Mononuclear cell (primary cell): ENCODE measurements at regions not wholly inside any gene's neighbourhood (a gene's known extent, or its start where the extent isn't known, plus 50 kb on each side); places are given as distances from the start of the nearest gene placed in this dataset.
"Not testable (repeated sequence)": the region's sequence is repeated elsewhere in the genome, so short reads cannot be mapped to it uniquely, and the experiment has no call there.

Source experiments
- H3K27me3 ChIP-seq: 2 replicates; pipeline ENCODE4 v1.6.0; 2011; ENCODE audit warnings: low read length, control low read depth; ENCODE audit not compliant: insufficient read depth
- H3K4me1 ChIP-seq: 2 replicates; pipeline ENCODE4 v1.5.1; 2011; ENCODE audit warnings: mild to moderate bottlenecking, low read length, control low read depth; ENCODE audit not compliant: insufficient read depth
- H3K4me3 ChIP-seq: 2 replicates; pipeline ENCODE4 v1.5.1; 2011; ENCODE audit warnings: mild to moderate bottlenecking, low read length, moderate library complexity
- H3K9me3 ChIP-seq: 2 replicates; pipeline ENCODE4 v1.5.1; 2011; ENCODE audit warnings: low read depth, mild to moderate bottlenecking, control low read depth, low read length

- H3K4me1 ChIP-seq = no peaks in the 10 kb centered on the region
- no peak overlapping the region for H3K4me3 ChIP-seq
- no peaks in the 10 kb centered on the region for H3K27me3 ChIP-seq
- peaks cover 6% of the 10 kb centered on the region for H3K9me3 ChIP-seq
These were observed 838.1 kb downstream of the TBL1XR1 start for GRCh38 chr3:176359211-176359610.

- Histone ChIP-seq H3K4me3 (no peak overlapping the region), H3K9me3 (peaks cover 6% of the 10 kb centered on the region), H3K27me3 (no peaks in the 10 kb centered on the region), H3K4me1 (no peaks in the 10 kb centered on the region)
These were observed 839.4 kb downstream of the TBL1XR1 start for GRCh38 chr3:176357891-176358290.

- Histone ChIP-seq H3K27me3 (no peaks in the 10 kb centered on the region), H3K9me3 (peaks cover 12% of the 10 kb centered on the region), H3K4me1 (no peaks in the 10 kb centered on the region), H3K4me3 (no peak overlapping the region)
These were observed 842.4 kb downstream of the TBL1XR1 start for GRCh38 chr3:176354843-176355242.

- Histone ChIP-seq H3K9me3 (peaks cover 12% of the 10 kb centered on the region), H3K4me1 (no peaks in the 10 kb centered on the region), H3K4me3 (no peak overlapping the region), H3K27me3 (no peaks in the 10 kb centered on the region)
These were observed 844.5 kb downstream of the TBL1XR1 start for GRCh38 chr3:176352716-176353334.

- Histone ChIP-seq H3K4me1 (no peaks in the 10 kb centered on the region), H3K4me3 (no peak overlapping the region), H3K27me3 (no peaks in the 10 kb centered on the region), H3K9me3 (peaks cover 12% of the 10 kb centered on the region)
These were observed 845.9 kb downstream of the TBL1XR1 start for GRCh38 chr3:176351408-176351807.

- peaks cover 6% of the 10 kb centered on the region for H3K9me3 ChIP-seq
These were observed 847.6 kb downstream of the TBL1XR1 start for GRCh38 chr3:176349706-176350105.

GRCh38 chr3:176347424-176348146 is 849.7 kb downstream of the TBL1XR1 start:
- no peak overlapping the region for H3K4me3 ChIP-seq
- peaks cover 6% of the 10 kb centered on the region for H3K9me3 ChIP-seq

More at GRCh38 chr3:176349706-176350105, 847.6 kb downstream of the TBL1XR1 start:
- no peaks in the 10 kb centered on the region for H3K4me1 ChIP-seq
- H3K27me3 ChIP-seq = no peaks in the 10 kb centered on the region
- H3K4me3 ChIP-seq = no peak overlapping the region

GRCh38 chr3:176341963-176342362 is 855.3 kb downstream of the TBL1XR1 start:
- Histone ChIP-seq H3K4me3 (no peak overlapping the region), H3K4me1 (no peaks in the 10 kb centered on the region), H3K27me3 (no peaks in the 10 kb centered on the region), H3K9me3 (no peaks in the 10 kb centered on the region)

More at GRCh38 chr3:176347424-176348146, 849.7 kb downstream of the TBL1XR1 start:
- no peaks in the 10 kb centered on the region for H3K27me3 ChIP-seq
- no peaks in the 10 kb centered on the region for H3K4me1 ChIP-seq

- H3K4me3 ChIP-seq = no peak overlapping the region
- H3K9me3 ChIP-seq = no peaks in the 10 kb centered on the region
- no peaks in the 10 kb centered on the region for H3K27me3 ChIP-seq
- H3K4me1 ChIP-seq = no peaks in the 10 kb centered on the region
These were observed 868.6 kb downstream of the TBL1XR1 start for GRCh38 chr3:176328666-176329065.

- Histone ChIP-seq H3K4me1 (no peaks in the 10 kb centered on the region), H3K4me3 (no peak overlapping the region), H3K27me3 (no peaks in the 10 kb centered on the region), H3K9me3 (no peaks in the 10 kb centered on the region)
These were observed 869.1 kb downstream of the TBL1XR1 start for GRCh38 chr3:176328198-176328597.

- not testable (repeated sequence) for H3K4me3 ChIP-seq, H3K27me3 ChIP-seq, H3K4me1 ChIP-seq, H3K9me3 ChIP-seq
These were observed 870.3 kb downstream of the TBL1XR1 start for GRCh38 chr3:176326894-176327490.

- not testable (repeated sequence) for H3K4me1 ChIP-seq, H3K4me3 ChIP-seq, H3K27me3 ChIP-seq, H3K9me3 ChIP-seq
These were observed 875.8 kb downstream of the TBL1XR1 start for GRCh38 chr3:176321532-176321931.

GRCh38 chr3:176321099-176321498 is 876.2 kb downstream of the TBL1XR1 start:
- no peaks in the 10 kb centered on the region for H3K9me3 ChIP-seq
- no peaks in the 10 kb centered on the region for H3K27me3 ChIP-seq
- no peak overlapping the region for H3K4me3 ChIP-seq
- H3K4me1 ChIP-seq = no peaks in the 10 kb centered on the region

- Histone ChIP-seq H3K9me3 (no peaks in the 10 kb centered on the region), H3K4me1 (no peaks in the 10 kb centered on the region), H3K27me3 (no peaks in the 10 kb centered on the region), H3K4me3 (no peak overlapping the region)
These were observed 883.9 kb downstream of the TBL1XR1 start for GRCh38 chr3:176313426-176313825.

GRCh38 chr3:176310641-176311040 is 886.6 kb downstream of the TBL1XR1 start:
- Histone ChIP-seq H3K4me1 (no peaks in the 10 kb centered on the region), H3K9me3 (no peaks in the 10 kb centered on the region), H3K27me3 (no peaks in the 10 kb centered on the region), H3K4me3 (no peak overlapping the region)
